Transverse colon (tissue), 3 donors: ENCODE measurements at regions not wholly inside any gene's neighbourhood (a gene's known extent, or its start where the extent isn't known, plus 50 kb on each side); places are given as distances from the start of the nearest gene placed in this dataset.

Source experiments
- CTCF ChIP-seq, 5 experiments: fragments of 200-600 bp in 3 of 5; fragments of 450-650 bp in 2 of 5; sonication (generic) in 3 of 5; IDR thresholded peaks; 1 replicate in 2 of 5; 2 replicates in 3 of 5; pipeline ENCODE4 v1.5.1; 2016 to 2017; ENCODE audit warnings: antibody characterized with exemption in 5 of 5, inconsistent platforms in 3 of 5, mild to moderate bottlenecking in 2 of 5, moderate library complexity in 1 of 5
- EP300 ChIP-seq: sonication (generic); formaldehyde crosslinking; IDR thresholded peaks from one replicate; pipeline ENCODE4 v1.6.1; 2017; ENCODE audit warnings: antibody characterized with exemption, low read depth

- TF ChIP-seq CTCF (IDR thresholded peaks at IDR 0.05) (no peak), EP300 (no peak)
Observed at GRCh38 chr11:116071241-116071640, 567.0 kb upstream of the CADM1 start.
